Hepatocyte (in vitro differentiated cells): ENCODE measurements at regions not wholly inside any gene's neighbourhood (a gene's known extent, or its start where the extent isn't known, plus 50 kb on each side); places are given as distances from the start of the nearest gene placed in this dataset.

ENCODE experiments used
- CTCF ChIP-seq: fragments of 200-600 bp; sonication (generic); IDR thresholded peaks from 2 replicates; pipeline ENCODE4 v1.5.1; 2016; ENCODE audit warnings: antibody characterized with exemption, mild to moderate bottlenecking; ENCODE audit not compliant: poor library complexity
- EZH2phosphoT487 ChIP-seq: fragments of 200-600 bp; sonication (generic); IDR thresholded peaks from one replicate; pipeline ENCODE4 v1.6.1; 2018; ENCODE audit warnings: antibody characterized with exemption, mild to moderate bottlenecking, low read depth, moderate library complexity; ENCODE audit not compliant: unreplicated experiment, severe bottlenecking

GRCh38 chr6:99129835-99130234, 182.1 kb upstream of the FBXL4 start:
- TF ChIP-seq CTCF = no peak
- no peak for TF ChIP-seq EZH2phosphoT487
